ENCODE measurements at regions not wholly inside any gene's neighbourhood (a gene's known extent, or its start where the extent isn't known, plus 50 kb on each side); places are given as distances from the start of the nearest gene placed in this dataset.

DNA sequence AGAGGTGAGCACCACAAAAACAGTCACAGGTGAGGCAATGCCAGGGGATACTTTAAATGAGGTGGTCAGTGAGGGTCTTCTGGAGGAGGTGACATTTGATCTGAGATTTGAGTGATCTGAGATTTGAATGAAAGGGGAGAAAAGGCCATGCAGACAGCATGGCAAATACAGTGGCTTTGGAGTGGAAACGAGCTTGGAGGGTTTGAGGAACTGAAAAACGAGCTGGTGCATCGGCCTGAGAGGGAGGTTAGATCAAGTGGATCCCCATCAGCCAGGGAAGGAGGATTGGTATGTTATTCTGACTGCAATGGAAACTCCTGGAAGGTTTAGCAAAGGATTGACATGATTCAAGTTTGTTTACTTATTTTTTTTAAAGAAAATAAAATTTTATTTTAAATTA, 245.1 kb downstream of the KCNS3 start:
- no peak for TF ChIP-seq POLR2A (IDR thresholded peaks at IDR 0.05; ENCODE audit: low read depth, low read length)
- TF ChIP-seq, protein P1, sequence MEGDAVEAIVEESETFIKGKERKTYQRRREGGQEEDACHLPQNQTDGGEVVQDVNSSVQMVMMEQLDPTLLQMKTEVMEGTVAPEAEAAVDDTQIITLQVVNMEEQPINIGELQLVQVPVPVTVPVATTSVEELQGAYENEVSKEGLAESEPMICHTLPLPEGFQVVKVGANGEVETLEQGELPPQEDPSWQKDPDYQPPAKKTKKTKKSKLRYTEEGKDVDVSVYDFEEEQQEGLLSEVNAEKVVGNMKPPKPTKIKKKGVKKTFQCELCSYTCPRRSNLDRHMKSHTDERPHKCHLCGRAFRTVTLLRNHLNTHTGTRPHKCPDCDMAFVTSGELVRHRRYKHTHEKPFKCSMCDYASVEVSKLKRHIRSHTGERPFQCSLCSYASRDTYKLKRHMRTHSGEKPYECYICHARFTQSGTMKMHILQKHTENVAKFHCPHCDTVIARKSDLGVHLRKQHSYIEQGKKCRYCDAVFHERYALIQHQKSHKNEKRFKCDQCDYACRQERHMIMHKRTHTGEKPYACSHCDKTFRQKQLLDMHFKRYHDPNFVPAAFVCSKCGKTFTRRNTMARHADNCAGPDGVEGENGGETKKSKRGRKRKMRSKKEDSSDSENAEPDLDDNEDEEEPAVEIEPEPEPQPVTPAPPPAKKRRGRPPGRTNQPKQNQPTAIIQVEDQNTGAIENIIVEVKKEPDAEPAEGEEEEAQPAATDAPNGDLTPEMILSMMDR (IDR thresholded peaks at IDR 0.05; ENCODE audit: extremely low read depth in 1 of 2, insufficient read depth in 1 of 2, low read depth in 1 of 2, low read length in 2 of 2) = no peak
- no peak for TF ChIP-seq EZH2 (IDR thresholded peaks at IDR 0.05; ENCODE audit: borderline replicate concordance, low read depth, low read length, severe bottlenecking)
- no peak for TF ChIP-seq POLR2AphosphoS5 (IDR thresholded peaks at IDR 0.05; ENCODE audit: insufficient read depth, low read depth, low read length)
- TF ChIP-seq MAX (IDR thresholded peaks at IDR 0.05; ENCODE audit: insufficient read depth, insufficient read length) = no peak

Measured in endothelial cell of umbilical vein (primary cell).